SK-N-SH treated with all-trans-retinoic acid at 6 μM for 48 hours (cell line): ENCODE measurements at regions not wholly inside any gene's neighbourhood (a gene's known extent, or its start where the extent isn't known, plus 50 kb on each side); places are given as distances from the start of the nearest gene placed in this dataset.

Experiments used
- ATAC-seq: fragments of 200-7000 bp; cut with Tn5 transposase; 3 replicates; pipeline ENCODE4 v1.9.1; 2020; ENCODE audit warnings: mild to moderate bottlenecking, moderate library complexity
- ARNTL ChIP-seq: fragments of 450-650 bp; formaldehyde crosslinking; IDR thresholded peaks from 2 replicates; pipeline ENCODE4 v1.5.0; 2020; ENCODE audit warnings: low read depth, mild to moderate bottlenecking, moderate library complexity, borderline replicate concordance
- BACH2 ChIP-seq: fragments of 250-450 bp; sonication (Bioruptor Pico); IDR thresholded peaks from 2 replicates; pipeline ENCODE4 v1.9.0; 2021; ENCODE audit warnings: mild to moderate bottlenecking, borderline replicate concordance
- CREB5 ChIP-seq: fragments of 250-450 bp; sonication (Bioruptor Pico); IDR thresholded peaks from 2 replicates; pipeline ENCODE4 v1.5.1; 2020; ENCODE audit warnings: low read depth, mild to moderate bottlenecking, moderate library complexity
- CSDC2 ChIP-seq: fragments of 250-450 bp; sonication (Bioruptor Pico); IDR thresholded peaks from 2 replicates; pipeline ENCODE4 v1.5.0; 2020; ENCODE audit warnings: mild to moderate bottlenecking, moderate library complexity
- CSRNP3 ChIP-seq: fragments of 250-450 bp; sonication (Bioruptor Pico); IDR thresholded peaks from 2 replicates; pipeline ENCODE4 v1.5.1; 2021; ENCODE audit warnings: mild to moderate bottlenecking, moderate library complexity
- ESRRG ChIP-seq: fragments of 250-450 bp; sonication (Bioruptor Pico); IDR thresholded peaks from 2 replicates; pipeline ENCODE4 v1.6.1; 2021; ENCODE audit warnings: mild to moderate bottlenecking
- GLIS3 ChIP-seq: fragments of 250-450 bp; sonication (Bioruptor Pico); IDR thresholded peaks from 2 replicates; pipeline ENCODE4 v1.5.0; 2020; ENCODE audit warnings: mild to moderate bottlenecking, moderate library complexity
- OSR1 ChIP-seq: fragments of 250-450 bp; sonication (Bioruptor Pico); IDR thresholded peaks from 2 replicates; pipeline ENCODE4 v1.8.0; 2022; ENCODE audit warnings: moderate library complexity, mild to moderate bottlenecking, inconsistent platforms
- PATZ1 ChIP-seq: fragments of 250-450 bp; sonication (Bioruptor Pico); IDR thresholded peaks from 2 replicates; pipeline ENCODE4 v1.8.0; 2020; ENCODE audit warnings: mild to moderate bottlenecking, moderate library complexity, borderline replicate concordance
- POU6F1 ChIP-seq: fragments of 250-450 bp; sonication (Bioruptor Pico); IDR thresholded peaks from 2 replicates; pipeline ENCODE4 v1.8.0; 2021; ENCODE audit warnings: low read depth, mild to moderate bottlenecking, moderate library complexity, borderline replicate concordance
- PPARA ChIP-seq: fragments of 250-450 bp; sonication (Bioruptor Pico); IDR thresholded peaks from 2 replicates; pipeline ENCODE4 v1.5.0; 2020; ENCODE audit warnings: mild to moderate bottlenecking, borderline replicate concordance
- RARB ChIP-seq: fragments of 250-450 bp; sonication (Bioruptor Pico); IDR thresholded peaks from 2 replicates; pipeline ENCODE4 v1.8.0; 2021; ENCODE audit warnings: mild to moderate bottlenecking, moderate library complexity
- SNAI2 ChIP-seq: fragments of 250-450 bp; sonication (Bioruptor Pico); IDR thresholded peaks from 2 replicates; pipeline ENCODE4 v1.5.0; 2020; ENCODE audit warnings: mild to moderate bottlenecking, moderate library complexity
- TCF4 ChIP-seq: fragments of 250-450 bp; sonication (Bioruptor Pico); IDR thresholded peaks from 2 replicates; pipeline ENCODE4 v1.8.0; 2021; ENCODE audit warnings: mild to moderate bottlenecking, moderate library complexity, borderline replicate concordance
- TOX ChIP-seq: fragments of 250-450 bp; sonication (Bioruptor Pico); IDR thresholded peaks from 2 replicates; pipeline ENCODE4 v1.8.0; 2021; ENCODE audit warnings: mild to moderate bottlenecking, moderate library complexity, borderline replicate concordance
- TSHZ2 ChIP-seq: fragments of 250-450 bp; sonication (Bioruptor Pico); IDR thresholded peaks from 2 replicates; pipeline ENCODE4 v1.5.0; 2020; ENCODE audit warnings: mild to moderate bottlenecking, moderate library complexity
- ZC3H10 ChIP-seq: fragments of 250-450 bp; sonication (Bioruptor Pico); IDR thresholded peaks from 2 replicates; pipeline ENCODE4 v1.5.1; 2021; ENCODE audit warnings: mild to moderate bottlenecking, moderate library complexity
- ZFP3 ChIP-seq: fragments of 250-450 bp; sonication (Bioruptor Pico); IDR thresholded peaks from 2 replicates; pipeline ENCODE4 v1.5.0; 2020; ENCODE audit warnings: mild to moderate bottlenecking, moderate library complexity
- ZFP30 ChIP-seq: fragments of 450-650 bp; formaldehyde crosslinking; IDR thresholded peaks from 2 replicates; pipeline ENCODE4 v1.5.0; 2022; ENCODE audit warnings: mild to moderate bottlenecking, moderate library complexity
- ZNF565 ChIP-seq: fragments of 450-650 bp; formaldehyde crosslinking; conservative IDR thresholded peaks from 2 replicates; pipeline ENCODE4 v1.5.0; 2020; ENCODE audit warnings: low read depth, mild to moderate bottlenecking, moderate library complexity
- ZNF70 ChIP-seq: fragments of 450-650 bp; formaldehyde crosslinking; IDR thresholded peaks from 2 replicates; pipeline ENCODE4 v1.5.0; 2020; ENCODE audit warnings: mild to moderate bottlenecking, moderate library complexity
- ZNF8 ChIP-seq: fragments of 450-650 bp; formaldehyde crosslinking; IDR thresholded peaks from 2 replicates; pipeline ENCODE4 v1.5.0; 2020; ENCODE audit warnings: mild to moderate bottlenecking, moderate library complexity

- TF ChIP-seq TCF4 (CRISPR knock-in tag) (no peak), TOX (CRISPR knock-in tag) (no peak)
These were observed 282.4 kb upstream of the ADAMTS16 start (continued) for GRCh38 chr5:4857761-4858160.

- no peak for ATAC-seq
- TF ChIP-seq SNAI2 (no peak), ESRRG (CRISPR knock-in tag) (no peak), OSR1 (CRISPR knock-in tag) (no peak), ZC3H10 (no peak), ZFP30 (CRISPR knock-in tag) (no peak), BACH2 (CRISPR knock-in tag) (no peak), PATZ1 (no peak), ZNF70 (CRISPR knock-in tag) (no peak), ZFP3 (CRISPR knock-in tag) (no peak), ZNF565 (CRISPR knock-in tag) (no peak), PPARA (CRISPR knock-in tag) (no peak), GLIS3 (no peak), CSDC2 (CRISPR knock-in tag) (no peak)
- TF ChIP-seq, all 23 proteins: peak for 0
These were observed 280.5 kb upstream of the ADAMTS16 start for GRCh38 chr5:4859500-4860235.

- TF ChIP-seq ZNF8 (no peak), PPARA (CRISPR knock-in tag) (no peak), ESRRG (CRISPR knock-in tag) (no peak), ZFP30 (CRISPR knock-in tag) (no peak), CREB5 (CRISPR knock-in tag) (no peak)
- no peak for ATAC-seq
These were observed 279.5 kb upstream of the ADAMTS16 start for GRCh38 chr5:4860631-4861030.

GRCh38 chr5:4862500-4862899, 277.6 kb upstream of the ADAMTS16 start:
- ATAC-seq, result 0 out of 3 replicates have a peak, but pooled peaks have one; percentile 36
- no peak for TF ChIP-seq ZNF70 (CRISPR knock-in tag)
- TF ChIP-seq BACH2 (CRISPR knock-in tag), result no peak
- no peak for TF ChIP-seq ZC3H10
- no peak for TF ChIP-seq PPARA (CRISPR knock-in tag)
- no peak for TF ChIP-seq CREB5 (CRISPR knock-in tag)
- TF ChIP-seq CSDC2 (CRISPR knock-in tag), result no peak
- no peak for TF ChIP-seq RARB (CRISPR knock-in tag)
- TF ChIP-seq OSR1 (CRISPR knock-in tag), result no peak
- no peak for TF ChIP-seq POU6F1 (CRISPR knock-in tag)
- no peak for TF ChIP-seq SNAI2
- no peak for TF ChIP-seq ARNTL (CRISPR knock-in tag)
- TF ChIP-seq ZNF565 (CRISPR knock-in tag), result no peak
- TF ChIP-seq ZFP3 (CRISPR knock-in tag), result no peak
- TF ChIP-seq TOX (CRISPR knock-in tag), result no peak
- no peak for TF ChIP-seq TSHZ2 (CRISPR knock-in tag)
- TF ChIP-seq ZNF8, result no peak
- TF ChIP-seq CSRNP3 (CRISPR knock-in tag), result no peak
- TF ChIP-seq TCF4 (CRISPR knock-in tag), result no peak
- TF ChIP-seq PATZ1, result no peak
